Heart right ventricle (tissue), 16 donors: ENCODE measurements at regions not wholly inside any gene's neighbourhood (a gene's known extent, or its start where the extent isn't known, plus 50 kb on each side); places are given as distances from the start of the nearest gene placed in this dataset.

Source experiments
- ATAC-seq, 8 donors: fragments of 200-7000 bp; cut with Tn5 transposase; one replicate each; pipeline ENCODE4 v1.9.1; 2020; ENCODE audit warnings: mild to moderate bottlenecking in 8 of 8, moderate library complexity in 8 of 8, moderate number of reproducible peaks in 1 of 8
- DNase-seq, 2 donors: peaks; one replicate each; pipeline ENCODE4 v3.0.0-alpha.2; 2020
- H3K27ac ChIP-seq, 10 donors: fragments of 200-600 bp; sonication (generic) in 2 of 10; one replicate each; pipeline versions ENCODE4 v1.5.0 to v1.8.0; 2020 to 2022; ENCODE audit warnings: mild to moderate bottlenecking in 3 of 10
- H3K27me3 ChIP-seq, 7 donors: fragments of 200-600 bp; one replicate each; pipeline ENCODE4 v1.8.0; 2021 to 2022; ENCODE audit warnings: mild to moderate bottlenecking in 2 of 7
- H3K36me3 ChIP-seq, 9 donors: fragments of 200-600 bp; sonication (generic) in 1 of 9; one replicate each; pipeline versions ENCODE4 v1.5.0 to v1.8.0; 2020 to 2022; ENCODE audit warnings: mild to moderate bottlenecking in 2 of 9
- H3K4me1 ChIP-seq, 9 donors: fragments of 200-600 bp; sonication (generic) in 1 of 9; one replicate each; pipeline versions ENCODE4 v1.5.0 to v1.8.0; 2020 to 2022; ENCODE audit warnings: mild to moderate bottlenecking in 4 of 9
- H3K4me3 ChIP-seq, 10 donors: fragments of 200-600 bp; sonication (generic) in 2 of 10; one replicate each; pipeline versions ENCODE4 v1.5.0 to v1.8.0; 2020 to 2022; ENCODE audit warnings: mild to moderate bottlenecking in 7 of 10, moderate library complexity in 2 of 10
- H3K9me3 ChIP-seq, 11 donors: fragments of 200-600 bp in 10 of 11; sonication (generic) in 2 of 11; one replicate each; pipeline versions ENCODE4 v1.5.0 to v1.8.0; 2013 to 2022; ENCODE audit warnings: mild to moderate bottlenecking in 2 of 11, control low read depth in 1 of 11, moderate library complexity in 1 of 11
- WGBS, 2 donors: extraction: QIAGEN DNeasy Blood & Tissue Kit; methylation state at CpG; one replicate each; pipeline ENCODE4 v1.1.7; 2013; ENCODE audit warnings: inconsistent platforms in 1 of 2; 5-methylcytosine and 5-hydroxymethylcytosine counted together
- intact Hi-C, 10 donors: fragments of 100-400 bp; cut with DNase I; formaldehyde crosslinking; loops; one replicate each; pipeline versions ENCODE4 v1.11.1 to v1.14.2; 2022
- TF ChIP-seq, protein P1 (sequence below), 9 donors: fragments of 200-600 bp; sonication (generic) in 2 of 9; IDR thresholded peaks; one replicate each; pipeline versions ENCODE4 v1.5.0 to v1.8.0; 2021 to 2022; ENCODE audit warnings: antibody characterized with exemption in 9 of 9, mild to moderate bottlenecking in 5 of 9, moderate library complexity in 1 of 9
- donor health status: Arrhythmogenic right ventricular cardiomyopathy.
- donor health status: ischemic (EF 13 %, LVEDD 7.1; RV severe dilation, severe dysfunction).
- donor health status: healthy with polysubstance abuse.
- donor health status: DM: no; HTN: yes; CAD: no.
- donor health status: DM: no; HTN: no; CAD: no.
- donor health status: ischemic (EF 25% LVEDD 6.9; RV normal size, moderate dysfunction).
- donor health status: ischemic (EF 25% LVEDD 5.7; RV mildly dilated, moderate dysfunction).
- donor health status: healthy.
- donor health status: DM: yes; HTN: yes; CAD: no.
- donor health status: Ischemic cardiomyopathy.
- donor health status: ischemic (EF 35%, LVEDD 5.7; RV mildly dilated, moderate dysfunction).
- donor health status: nonischemic (EF 11% LVEDD 7.7; RV severe dilation, severe dysfunction).
- donor health status: DM: yes; HTN: yes; CAD: no.
- donor health status: PGD.
- donor health status: ischemic (EF 29% LVEDD 5.4; RV normal size, mild dysfunction).
- donor health status: nonischemic (EF 23%, LVEDD 6.1; RV moderate dilation, normal function).

DNA sequence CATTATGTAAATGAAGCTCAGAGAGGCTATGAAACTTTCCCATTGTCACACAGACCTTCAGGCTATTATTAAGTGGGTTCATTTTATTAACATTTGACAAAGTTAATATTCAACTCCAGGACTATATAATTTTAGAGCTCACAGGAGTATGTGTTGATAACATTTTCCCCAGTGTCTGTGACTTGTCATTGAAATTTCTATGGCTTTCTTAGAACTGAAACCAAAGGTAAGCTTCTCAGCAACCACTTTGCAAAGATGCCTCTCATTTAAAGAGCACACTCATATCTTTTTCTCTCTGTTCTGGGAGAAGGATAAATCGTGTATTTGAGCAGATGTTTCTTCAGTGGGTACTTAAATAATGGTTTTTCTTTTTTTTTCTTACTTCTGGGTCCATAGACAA, 61.8 kb upstream of the LHCGR start:
- Histone ChIP-seq H3K4me1 (no peaks in the 10 kb centered on the region), H3K27ac (no peak overlapping the region), H3K9me3 (no peaks in the 10 kb centered on the region), H3K4me3 (no peak overlapping the region), H3K36me3 (no peaks in the 10 kb centered on the region), H3K27me3 (peaks cover 0 to 10% (median 0%) of the 10 kb centered on the region in 7 donors)
- no peak for DNase-seq
- TF ChIP-seq, protein P1, sequence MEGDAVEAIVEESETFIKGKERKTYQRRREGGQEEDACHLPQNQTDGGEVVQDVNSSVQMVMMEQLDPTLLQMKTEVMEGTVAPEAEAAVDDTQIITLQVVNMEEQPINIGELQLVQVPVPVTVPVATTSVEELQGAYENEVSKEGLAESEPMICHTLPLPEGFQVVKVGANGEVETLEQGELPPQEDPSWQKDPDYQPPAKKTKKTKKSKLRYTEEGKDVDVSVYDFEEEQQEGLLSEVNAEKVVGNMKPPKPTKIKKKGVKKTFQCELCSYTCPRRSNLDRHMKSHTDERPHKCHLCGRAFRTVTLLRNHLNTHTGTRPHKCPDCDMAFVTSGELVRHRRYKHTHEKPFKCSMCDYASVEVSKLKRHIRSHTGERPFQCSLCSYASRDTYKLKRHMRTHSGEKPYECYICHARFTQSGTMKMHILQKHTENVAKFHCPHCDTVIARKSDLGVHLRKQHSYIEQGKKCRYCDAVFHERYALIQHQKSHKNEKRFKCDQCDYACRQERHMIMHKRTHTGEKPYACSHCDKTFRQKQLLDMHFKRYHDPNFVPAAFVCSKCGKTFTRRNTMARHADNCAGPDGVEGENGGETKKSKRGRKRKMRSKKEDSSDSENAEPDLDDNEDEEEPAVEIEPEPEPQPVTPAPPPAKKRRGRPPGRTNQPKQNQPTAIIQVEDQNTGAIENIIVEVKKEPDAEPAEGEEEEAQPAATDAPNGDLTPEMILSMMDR (IDR thresholded peaks at IDR 0.05), result no peak
- intact Hi-C loops, result no loop called here
- 43 to 53% methylated on average over 1 of the region's 1 CpG for WGBS, 2 donors
- no peak for ATAC-seq

DNA sequence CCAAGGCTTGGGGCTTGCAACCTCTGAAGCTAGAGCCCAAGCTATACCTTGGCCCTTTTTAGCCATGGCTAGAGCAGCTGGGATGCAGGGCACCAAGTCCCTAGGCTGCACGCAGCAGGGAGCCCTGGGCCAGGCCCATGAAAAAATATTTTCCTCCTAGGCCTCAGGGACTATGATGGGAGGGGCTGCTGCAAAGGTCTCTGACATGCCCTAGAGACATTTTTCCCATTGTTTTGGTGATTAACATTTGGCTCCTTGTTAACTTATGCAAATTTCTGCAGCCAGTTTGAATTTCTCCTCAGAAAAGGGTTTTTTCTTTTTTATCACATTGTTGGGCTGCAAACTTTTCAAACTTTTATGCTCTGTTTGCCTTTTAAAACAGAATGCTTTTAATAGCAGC, 56.9 kb upstream of the LHCGR start:
- WGBS, 2 donors, result 50 to 63% methylated on average over 1 of the region's 1 CpG
- Histone ChIP-seq H3K9me3 (no peaks in the 10 kb centered on the region), H3K4me3 (no peak overlapping the region), H3K36me3 (no peaks in the 10 kb centered on the region), H3K27me3 (no peaks in the 10 kb centered on the region), H3K4me1 (no peaks in the 10 kb centered on the region), H3K27ac (no peak overlapping the region)
- ATAC-seq (no peak), DNase-seq (no peak)
- intact Hi-C loops, result no loop called here
- TF ChIP-seq, protein P1 (IDR thresholded peaks at IDR 0.05), result no peak

DNA sequence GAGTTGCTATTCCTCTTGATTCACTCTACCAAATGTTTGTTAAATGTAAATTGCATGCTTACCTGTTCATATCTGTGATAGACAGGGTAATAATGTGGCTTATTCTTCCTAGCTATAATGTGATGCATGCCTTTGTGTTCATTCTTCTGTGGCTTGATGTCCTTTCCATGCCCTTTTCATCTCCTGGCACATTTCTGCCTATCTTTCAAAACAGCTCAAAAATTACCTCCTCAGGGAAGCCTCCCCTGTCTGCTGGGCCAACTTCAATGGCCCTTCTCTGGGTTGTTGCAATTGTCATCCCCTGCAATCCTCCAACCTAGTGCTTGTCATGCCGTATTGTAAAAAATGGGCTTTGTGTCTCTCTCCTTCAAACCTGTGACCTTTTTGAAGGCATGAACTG, 52.8 kb upstream of the LHCGR start:
- WGBS, 2 donors, result 98 to 100% methylated on average over 1 of the region's 1 CpG
- TF ChIP-seq, protein P1 (IDR thresholded peaks at IDR 0.05), result no peak

More for the DNA sequence above, 52.8 kb upstream of the LHCGR start:
- no peaks in the 10 kb centered on the region for H3K4me1 ChIP-seq
- ATAC-seq (no peak), DNase-seq (no peak)
- H3K27me3 ChIP-seq, result no peaks in the 10 kb centered on the region
- no peaks in the 10 kb centered on the region for H3K36me3 ChIP-seq
- no peak overlapping the region for H3K27ac ChIP-seq
- no peaks in the 10 kb centered on the region for H3K9me3 ChIP-seq
- no peak overlapping the region for H3K4me3 ChIP-seq
- intact Hi-C loops, result no loop called here
